ENCODE measurements at regions not wholly inside any gene's neighbourhood (a gene's known extent, or its start where the extent isn't known, plus 50 kb on each side); places are given as distances from the start of the nearest gene placed in this dataset.

DNA sequence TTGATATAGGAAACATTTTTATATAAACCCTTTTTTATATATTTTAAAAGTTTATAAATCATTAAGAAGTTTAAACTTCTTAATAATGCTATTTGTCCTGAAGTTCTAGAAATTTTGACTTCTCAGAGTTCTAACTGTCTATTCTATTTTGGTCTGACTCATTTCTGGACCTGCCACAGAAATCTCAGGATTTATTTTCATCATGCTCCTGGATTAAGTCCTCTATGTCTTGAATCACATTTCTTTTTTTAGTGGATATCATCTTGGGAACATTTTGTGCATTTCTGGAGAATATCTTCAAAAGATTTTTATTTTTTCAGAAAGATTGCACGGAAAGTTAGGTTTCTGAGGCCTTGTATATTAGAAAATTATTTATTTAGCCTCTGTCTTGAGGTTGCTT is 289.1 kb downstream of the NDFIP2 start:
- no peak overlapping the region for H3K4me3 Mint-ChIP-seq (ENCODE audit: unreplicated experiment)
- TF ChIP-seq, protein P1, sequence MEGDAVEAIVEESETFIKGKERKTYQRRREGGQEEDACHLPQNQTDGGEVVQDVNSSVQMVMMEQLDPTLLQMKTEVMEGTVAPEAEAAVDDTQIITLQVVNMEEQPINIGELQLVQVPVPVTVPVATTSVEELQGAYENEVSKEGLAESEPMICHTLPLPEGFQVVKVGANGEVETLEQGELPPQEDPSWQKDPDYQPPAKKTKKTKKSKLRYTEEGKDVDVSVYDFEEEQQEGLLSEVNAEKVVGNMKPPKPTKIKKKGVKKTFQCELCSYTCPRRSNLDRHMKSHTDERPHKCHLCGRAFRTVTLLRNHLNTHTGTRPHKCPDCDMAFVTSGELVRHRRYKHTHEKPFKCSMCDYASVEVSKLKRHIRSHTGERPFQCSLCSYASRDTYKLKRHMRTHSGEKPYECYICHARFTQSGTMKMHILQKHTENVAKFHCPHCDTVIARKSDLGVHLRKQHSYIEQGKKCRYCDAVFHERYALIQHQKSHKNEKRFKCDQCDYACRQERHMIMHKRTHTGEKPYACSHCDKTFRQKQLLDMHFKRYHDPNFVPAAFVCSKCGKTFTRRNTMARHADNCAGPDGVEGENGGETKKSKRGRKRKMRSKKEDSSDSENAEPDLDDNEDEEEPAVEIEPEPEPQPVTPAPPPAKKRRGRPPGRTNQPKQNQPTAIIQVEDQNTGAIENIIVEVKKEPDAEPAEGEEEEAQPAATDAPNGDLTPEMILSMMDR (IDR thresholded peaks at IDR 0.05), result no peak
- peaks cover 6% of the 10 kb centered on the region for H3K36me3 Mint-ChIP-seq (ENCODE audit: low read depth)
- H3K4me1 Mint-ChIP-seq (ENCODE audit: low read depth), result peaks cover 10% of the 10 kb centered on the region
- no peaks in the 10 kb centered on the region for H3K27me3 Mint-ChIP-seq (ENCODE audit: low read depth)
- H3K27ac Mint-ChIP-seq (ENCODE audit: unreplicated experiment), result no peak overlapping the region
- DNase-seq (ENCODE audit: low spot score), result no peak
- peaks cover 8% of the 10 kb centered on the region for H3K9me3 Mint-ChIP-seq (ENCODE audit: low read depth)

DNA sequence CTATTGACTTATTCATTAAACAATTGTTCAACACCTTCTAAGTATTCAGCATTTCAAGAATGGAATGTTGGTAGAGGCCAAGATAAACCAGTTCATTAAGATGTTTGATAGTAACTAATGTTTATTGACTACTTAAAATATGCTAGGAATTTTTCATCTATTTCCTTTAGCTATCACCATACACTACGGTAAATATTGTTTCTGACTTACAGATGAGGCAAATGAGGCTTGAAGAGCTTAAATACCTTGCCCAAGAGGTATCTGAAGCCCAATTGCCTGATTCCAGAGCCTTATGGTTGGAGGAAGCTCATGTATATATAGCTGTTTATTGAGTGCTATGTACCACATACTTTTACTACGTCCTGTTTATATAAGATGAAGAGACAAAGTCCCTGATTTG is 286.2 kb downstream of the NDFIP2 start:
- peaks cover 10% of the 10 kb centered on the region for H3K4me1 Mint-ChIP-seq (ENCODE audit: low read depth)
- peaks cover 8% of the 10 kb centered on the region for H3K9me3 Mint-ChIP-seq (ENCODE audit: low read depth)
- no peaks in the 10 kb centered on the region for H3K27me3 Mint-ChIP-seq (ENCODE audit: low read depth)
- H3K36me3 Mint-ChIP-seq (ENCODE audit: low read depth), result peaks cover 6% of the 10 kb centered on the region
- TF ChIP-seq, protein P1 (IDR thresholded peaks at IDR 0.05), result no peak
- no peak overlapping the region for H3K4me3 Mint-ChIP-seq (ENCODE audit: unreplicated experiment)
- H3K27ac Mint-ChIP-seq (ENCODE audit: unreplicated experiment), result no peak overlapping the region
- DNase-seq (ENCODE audit: low spot score), result no peak

DNA sequence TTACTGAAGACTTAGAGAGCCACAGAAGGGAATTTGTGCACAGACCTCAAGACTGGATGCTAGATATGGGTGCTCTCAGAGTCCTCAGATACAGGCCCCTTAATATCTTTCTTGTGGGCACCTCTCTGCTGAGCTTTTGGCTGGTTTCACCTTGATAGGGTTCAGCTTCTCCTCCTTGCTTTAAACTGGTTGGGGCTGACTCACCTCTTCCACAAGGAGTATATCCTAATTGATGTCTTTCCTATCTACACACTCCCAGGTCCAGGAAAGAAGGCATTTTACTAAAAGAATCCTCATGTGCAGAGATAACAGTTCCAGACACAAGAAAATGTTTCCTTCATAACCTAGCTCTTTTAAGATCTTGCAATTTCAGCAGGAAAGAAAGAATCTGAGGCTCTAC is 284.4 kb downstream of the NDFIP2 start:
- no peak for DNase-seq (ENCODE audit: low spot score)
- no peak overlapping the region for H3K4me3 Mint-ChIP-seq (ENCODE audit: unreplicated experiment)
- no peak overlapping the region for H3K27ac Mint-ChIP-seq (ENCODE audit: unreplicated experiment)
- H3K9me3 Mint-ChIP-seq (ENCODE audit: low read depth), result peaks cover under 1% of the 10 kb centered on the region
- TF ChIP-seq, protein P1 (IDR thresholded peaks at IDR 0.05), result no peak
- peaks cover 10% of the 10 kb centered on the region for H3K4me1 Mint-ChIP-seq (ENCODE audit: low read depth)
- H3K36me3 Mint-ChIP-seq (ENCODE audit: low read depth), result no peaks in the 10 kb centered on the region
- no peaks in the 10 kb centered on the region for H3K27me3 Mint-ChIP-seq (ENCODE audit: low read depth)

DNA sequence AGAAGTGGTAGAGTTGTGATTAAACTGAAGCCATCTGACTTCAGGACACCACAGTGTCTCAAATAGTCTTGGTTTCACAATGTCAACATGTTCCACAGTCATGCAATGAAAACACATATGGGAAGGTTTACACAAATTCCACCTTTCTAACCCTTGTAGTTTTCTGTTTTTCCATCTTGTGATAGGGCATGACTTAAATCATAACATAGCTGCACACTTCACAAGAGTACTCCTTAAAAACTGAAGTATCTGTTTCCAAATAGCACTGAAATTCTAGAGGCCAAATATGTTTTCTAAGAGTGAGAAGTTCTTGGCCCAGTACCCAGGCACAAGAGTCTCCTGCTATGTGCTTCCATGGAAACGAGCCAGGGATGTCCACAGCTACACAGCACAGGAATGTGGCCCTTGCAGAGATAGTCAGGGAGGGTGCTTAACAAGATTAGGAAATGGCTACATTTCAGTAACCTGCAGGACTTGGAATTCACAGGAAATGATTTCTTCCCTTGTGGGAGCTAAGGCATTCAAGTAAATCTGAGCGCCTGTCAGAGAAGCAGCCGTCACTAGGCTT is 269.1 kb downstream of the NDFIP2 start:
- peaks cover 31% of the 10 kb centered on the region for H3K4me1 Mint-ChIP-seq (ENCODE audit: low read depth)
- no peaks in the 10 kb centered on the region for H3K36me3 Mint-ChIP-seq (ENCODE audit: low read depth)
- no peaks in the 10 kb centered on the region for H3K9me3 Mint-ChIP-seq (ENCODE audit: low read depth)
- H3K27me3 Mint-ChIP-seq (ENCODE audit: low read depth), result no peaks in the 10 kb centered on the region
- H3K27ac Mint-ChIP-seq (ENCODE audit: unreplicated experiment), result peak overlapping the region; percentile 76
- TF ChIP-seq, protein P1 (IDR thresholded peaks at IDR 0.05), result no peak
- no peak for DNase-seq (ENCODE audit: low spot score)
- H3K4me3 Mint-ChIP-seq (ENCODE audit: unreplicated experiment), result no peak overlapping the region

DNA sequence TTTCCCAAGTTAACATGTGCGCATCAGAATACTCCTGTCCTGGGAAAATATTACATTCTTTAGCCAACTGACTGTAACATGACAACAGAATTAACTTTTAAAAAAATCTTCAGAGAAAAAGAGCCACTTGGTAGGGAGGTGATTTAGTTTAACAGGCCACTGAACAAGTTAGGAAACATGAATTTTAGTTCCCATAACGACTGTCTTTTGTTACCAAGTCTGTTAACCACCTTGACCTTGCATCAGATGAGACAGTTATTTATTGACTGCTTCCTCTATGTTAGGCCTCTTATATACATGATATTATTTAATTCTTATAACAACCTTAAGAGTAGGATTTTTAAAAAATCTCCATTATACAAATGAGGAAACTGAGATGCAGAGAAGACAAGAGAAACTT is 268.6 kb downstream of the NDFIP2 start:
- H3K4me3 Mint-ChIP-seq (ENCODE audit: unreplicated experiment), result no peak overlapping the region
- H3K27ac Mint-ChIP-seq (ENCODE audit: unreplicated experiment), result peak overlapping the region; percentile 76
- H3K27me3 Mint-ChIP-seq (ENCODE audit: low read depth), result no peaks in the 10 kb centered on the region
- H3K36me3 Mint-ChIP-seq (ENCODE audit: low read depth), result no peaks in the 10 kb centered on the region
- H3K4me1 Mint-ChIP-seq (ENCODE audit: low read depth), result peaks cover 31% of the 10 kb centered on the region
- no peak for DNase-seq (ENCODE audit: low spot score)
- TF ChIP-seq, protein P1 (IDR thresholded peaks at IDR 0.05), result no peak
- H3K9me3 Mint-ChIP-seq (ENCODE audit: low read depth), result no peaks in the 10 kb centered on the region
